GM13976 (cell line): ENCODE measurements at regions not wholly inside any gene's neighbourhood (a gene's known extent, or its start where the extent isn't known, plus 50 kb on each side); places are given as distances from the start of the nearest gene placed in this dataset.

Source experiments
- DNase-seq: peaks from one replicate; pipeline ENCODE4 v3.0.0; 2012; ENCODE audit warnings: low spot score
- CTCF ChIP-seq: IDR thresholded peaks from 2 replicates; pipeline ENCODE4 v1.5.1; 2012; ENCODE audit warnings: borderline replicate concordance, mild to moderate bottlenecking; ENCODE audit not compliant: insufficient read depth; ENCODE audit errors: extremely low read depth, missing control alignments, control extremely low read depth
- in situ Hi-C: fragments of 300-500 bp; cut with MboI; formaldehyde crosslinking; loops from one replicate; pipeline ENCODE4 v1.12.0; 2022; ENCODE audit warnings: low sequenced_read_pairs, mixed read lengths, inconsistent platforms; ENCODE audit not compliant: unreplicated experiment

GRCh38 chr13:81334481-81334880 lies 993.6 kb upstream of the SPRY2 start:
- in situ Hi-C loops: no loop called here
- DNase-seq: no peak
- TF ChIP-seq CTCF: no peak

GRCh38 chr13:81326913-81327312 lies 986.0 kb upstream of the SPRY2 start:
- DNase-seq: no peak
- TF ChIP-seq CTCF: no peak
- in situ Hi-C loops: no loop called here

- no peak for DNase-seq
- TF ChIP-seq CTCF: no peak
- in situ Hi-C loops: no loop called here
Observed at GRCh38 chr13:81320516-81320915, 979.6 kb upstream of the SPRY2 start.

GRCh38 chr13:81319351-81319750 lies 978.4 kb upstream of the SPRY2 start:
- in situ Hi-C loops: no loop called here
- DNase-seq: no peak

GRCh38 chr13:81318231-81319019 lies 977.5 kb upstream of the SPRY2 start:
- DNase-seq: no peak
- in situ Hi-C loops: no loop called here
- no peak for TF ChIP-seq CTCF

More at GRCh38 chr13:81319351-81319750, 978.4 kb upstream of the SPRY2 start:
- no peak for TF ChIP-seq CTCF

- no peak for TF ChIP-seq CTCF
- no peak for DNase-seq
- in situ Hi-C loops: no loop called here
Observed at GRCh38 chr13:81314461-81314860, 973.5 kb upstream of the SPRY2 start.
